Globus pallidus (tissue), 1 donor: ENCODE measurements at regions not wholly inside any gene's neighbourhood (a gene's known extent, or its start where the extent isn't known, plus 50 kb on each side); places are given as distances from the start of the nearest gene placed in this dataset.

Source experiments
- DNase-seq: peaks from one replicate; pipeline ENCODE4 v3.0.0-alpha.2; 2015; ENCODE audit warnings: low spot score

DNA sequence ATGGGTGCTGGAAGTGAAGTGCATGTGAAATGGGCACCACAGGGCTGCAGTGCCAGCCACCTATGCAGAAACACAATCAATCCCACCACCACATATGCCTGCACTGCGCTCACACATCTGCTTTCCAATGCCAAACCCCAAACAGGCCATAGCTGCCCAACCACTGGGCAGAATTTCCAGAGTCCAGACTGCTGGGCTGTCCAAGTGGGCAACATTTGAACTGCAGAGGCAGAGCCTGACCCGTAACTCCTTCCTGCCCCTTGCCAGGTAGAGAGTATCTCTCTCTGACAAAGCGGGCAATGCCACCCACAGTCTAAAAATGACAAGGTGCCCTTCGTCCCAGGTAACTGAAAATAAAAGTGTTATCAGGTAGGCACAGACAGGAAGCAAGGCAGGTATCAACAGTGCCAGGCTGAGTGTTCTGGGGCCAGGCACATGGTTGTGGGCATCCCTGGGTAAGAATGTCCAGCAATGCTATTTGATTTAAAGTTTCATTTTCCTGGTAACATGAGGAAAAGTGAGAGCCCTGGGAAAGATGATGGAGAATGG, 79.5 kb downstream of the FOXA2 start:
- DNase-seq, result no peak

GRCh38 chr20:22503577-22503976, 80.8 kb downstream of the FOXA2 start:
- no peak for DNase-seq

- no peak for DNase-seq
These were observed 81.6 kb downstream of the FOXA2 start for GRCh38 chr20:22502731-22503191.

DNA sequence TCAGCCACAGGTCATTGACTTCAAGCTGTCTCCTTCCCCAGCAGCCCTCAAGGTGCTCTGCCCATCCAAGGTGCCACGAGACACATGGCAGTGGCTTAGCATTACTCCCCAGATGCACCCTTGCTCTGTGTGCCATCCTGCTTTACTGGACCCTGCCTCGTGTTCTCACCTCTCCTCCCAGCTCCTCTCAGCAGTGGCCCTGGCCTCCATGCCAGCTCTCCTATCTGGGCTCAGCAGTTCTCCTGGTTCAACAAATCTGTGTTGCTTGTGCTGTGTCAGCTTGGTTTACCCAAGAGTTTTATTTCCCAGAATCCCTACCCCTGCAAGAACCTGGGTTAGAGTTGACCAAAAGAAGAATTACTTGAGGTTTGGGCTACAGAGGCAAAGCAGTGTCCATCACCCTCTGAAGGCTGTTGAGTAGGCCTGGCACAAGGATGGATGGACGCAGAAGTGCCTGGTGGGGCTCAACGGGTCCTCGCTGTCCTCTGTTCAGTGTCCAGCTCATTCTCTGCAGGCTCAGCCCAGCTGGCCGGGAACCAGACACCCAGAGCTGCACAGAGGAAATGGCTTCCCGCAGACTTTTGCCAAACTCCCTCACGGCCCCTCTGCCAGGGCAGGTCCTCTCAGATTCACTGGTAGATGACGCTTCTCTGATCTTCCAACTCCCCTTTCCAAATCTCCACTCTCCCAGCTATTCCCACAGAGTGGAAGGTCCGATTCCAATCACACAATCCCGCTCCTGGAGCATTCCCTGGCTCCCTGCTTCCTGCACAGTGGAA, 82.6 kb downstream of the FOXA2 start:
- DNase-seq, result no peak

DNA sequence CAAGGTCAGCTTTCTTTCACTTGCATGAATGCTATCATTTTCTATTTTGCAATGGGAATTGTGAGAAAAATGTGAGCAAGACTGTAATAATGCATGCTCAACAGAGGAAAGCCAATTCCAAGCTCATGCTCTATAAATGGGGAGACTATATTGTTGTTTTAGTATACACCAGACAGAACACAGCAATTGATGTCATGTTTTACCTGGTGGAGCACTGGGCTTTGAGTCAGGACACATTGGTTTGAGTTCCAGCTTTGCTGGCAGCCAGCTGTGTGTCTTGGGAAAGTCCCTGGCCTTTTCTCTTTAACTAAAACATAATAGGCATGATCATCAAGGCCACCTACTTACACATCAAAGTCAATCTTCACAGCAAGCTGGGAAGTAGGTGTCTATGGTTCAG, 83.3 kb downstream of the FOXA2 start:
- DNase-seq, result no peak

GRCh38 chr20:22499515-22500166, 84.7 kb downstream of the FOXA2 start:
- DNase-seq, result no peak

DNA sequence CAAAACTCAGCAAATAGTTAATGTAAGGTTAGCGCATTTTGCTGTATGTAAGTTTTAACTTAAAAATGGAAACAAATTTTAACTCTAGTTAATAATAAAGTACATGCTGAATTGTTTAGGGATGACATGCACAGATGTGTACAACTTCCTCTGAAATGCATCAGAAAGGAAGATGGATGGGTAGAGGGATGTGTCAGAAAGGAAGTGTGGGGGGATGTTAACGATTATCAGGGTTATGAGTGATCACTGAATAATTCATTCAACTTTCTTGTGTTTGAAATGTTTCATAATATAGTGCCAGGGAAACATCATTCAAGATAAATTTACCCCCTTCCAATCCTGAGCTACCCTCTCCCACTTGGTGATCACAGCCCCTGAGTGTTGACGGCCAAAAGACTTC, 87.6 kb downstream of the FOXA2 start:
- no peak for DNase-seq

- no peak for DNase-seq
These were observed 88.6 kb downstream of the FOXA2 start for GRCh38 chr20:22495789-22496188.

DNA sequence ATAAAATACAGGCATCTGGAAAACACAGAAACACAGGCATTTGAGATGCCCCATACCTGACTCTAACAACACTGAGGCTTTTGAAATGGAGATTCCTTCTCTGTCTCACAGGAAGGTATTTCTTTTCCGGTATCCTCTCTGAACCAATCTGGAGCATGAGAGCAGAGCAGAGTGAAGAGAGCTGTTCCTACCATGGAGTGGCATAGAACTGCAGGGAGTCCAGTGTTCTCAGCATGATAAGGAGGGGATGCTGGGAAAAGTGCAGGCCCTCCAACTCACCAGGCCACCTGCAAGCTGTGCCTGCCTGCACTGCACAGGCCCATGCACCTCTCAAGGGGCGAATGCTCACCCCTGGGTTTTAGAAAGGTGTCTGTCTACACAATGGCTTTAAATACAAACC, 89.2 kb downstream of the FOXA2 start:
- no peak for DNase-seq

- no peak for DNase-seq
These were observed 91.9 kb downstream of the FOXA2 start for GRCh38 chr20:22492497-22492896.

DNA sequence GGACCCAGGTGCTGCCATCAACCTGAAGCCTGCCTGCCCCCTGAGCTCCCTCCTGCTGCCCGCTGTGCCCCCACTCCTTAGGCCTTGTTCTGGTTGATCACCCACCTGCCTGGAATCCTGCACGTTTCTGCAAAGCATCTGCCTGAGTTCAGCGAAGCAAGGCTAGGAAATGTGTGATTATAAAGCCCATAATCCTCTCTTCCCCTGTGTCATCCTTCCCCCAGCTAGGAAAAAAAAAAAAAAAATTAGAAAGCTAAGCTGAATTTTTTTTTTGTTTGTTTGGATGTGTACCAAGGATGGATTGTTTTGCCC, 93.2 kb downstream of the FOXA2 start:
- DNase-seq, result no peak

- DNase-seq, result no peak
These were observed 93.8 kb downstream of the FOXA2 start for GRCh38 chr20:22490287-22491193.

- no peak for DNase-seq
These were observed 94.6 kb downstream of the FOXA2 start for GRCh38 chr20:22489626-22490286.

GRCh38 chr20:22480336-22480735, 104.0 kb downstream of the FOXA2 start:
- no peak for DNase-seq

GRCh38 chr20:22475662-22476061, 108.7 kb downstream of the FOXA2 start:
- DNase-seq, result no peak

DNA sequence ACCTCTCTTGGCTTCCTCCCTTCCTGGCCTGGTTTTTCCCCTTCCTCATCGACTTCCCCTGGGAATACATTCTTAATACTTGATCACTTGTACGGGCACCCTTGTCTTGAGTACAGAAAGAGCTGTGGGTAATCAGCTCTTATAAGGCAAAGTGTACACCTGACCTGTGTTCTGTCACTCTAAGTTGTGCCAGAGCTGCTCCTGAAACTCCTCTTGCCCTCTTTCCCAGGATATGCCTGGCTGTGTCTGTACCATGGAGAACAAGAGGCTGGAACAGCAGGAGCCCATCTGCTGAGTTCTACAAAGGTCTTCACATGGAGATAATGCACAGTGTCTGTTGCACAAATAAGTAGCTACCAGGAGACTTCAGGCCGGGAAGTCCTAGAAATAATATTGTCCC, 110.1 kb downstream of the FOXA2 start:
- DNase-seq, result no peak

- DNase-seq, result no peak
These were observed 111.1 kb downstream of the FOXA2 start for GRCh38 chr20:22473293-22473692.

GRCh38 chr20:22472447-22473100, 111.8 kb downstream of the FOXA2 start:
- DNase-seq, result no peak

DNA sequence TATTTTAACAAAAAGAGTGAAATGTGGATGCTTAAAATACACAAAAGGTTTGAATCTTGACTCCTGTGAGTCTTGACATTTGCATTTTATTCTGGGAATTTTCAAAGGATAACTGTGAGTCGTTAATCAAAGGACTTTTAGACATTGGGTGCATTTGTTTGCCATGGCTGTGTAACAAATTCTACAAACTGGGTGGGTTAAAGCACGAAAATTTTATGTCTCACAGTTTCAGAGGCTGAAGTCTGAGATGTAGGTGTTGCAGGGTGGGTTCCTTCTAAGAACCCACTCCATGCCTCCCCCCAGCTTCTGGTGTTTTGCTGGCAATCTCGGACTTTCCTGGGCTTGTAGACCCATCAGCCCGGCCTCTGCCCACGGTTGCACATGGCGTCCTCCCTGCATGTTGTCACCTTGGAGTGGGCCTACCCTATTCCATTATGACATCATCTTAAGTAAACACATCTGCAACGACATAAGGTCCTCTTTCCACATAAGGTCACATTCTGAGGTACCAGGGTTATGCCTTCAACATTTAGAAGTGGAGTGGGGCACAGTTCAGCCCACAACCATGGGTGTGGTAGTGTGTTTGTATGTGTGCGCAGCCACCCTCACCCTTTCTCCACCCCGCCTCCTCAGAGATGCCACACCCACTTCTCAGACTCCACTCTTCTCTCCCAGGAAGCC, 113.1 kb downstream of the FOXA2 start:
- no peak for DNase-seq

DNA sequence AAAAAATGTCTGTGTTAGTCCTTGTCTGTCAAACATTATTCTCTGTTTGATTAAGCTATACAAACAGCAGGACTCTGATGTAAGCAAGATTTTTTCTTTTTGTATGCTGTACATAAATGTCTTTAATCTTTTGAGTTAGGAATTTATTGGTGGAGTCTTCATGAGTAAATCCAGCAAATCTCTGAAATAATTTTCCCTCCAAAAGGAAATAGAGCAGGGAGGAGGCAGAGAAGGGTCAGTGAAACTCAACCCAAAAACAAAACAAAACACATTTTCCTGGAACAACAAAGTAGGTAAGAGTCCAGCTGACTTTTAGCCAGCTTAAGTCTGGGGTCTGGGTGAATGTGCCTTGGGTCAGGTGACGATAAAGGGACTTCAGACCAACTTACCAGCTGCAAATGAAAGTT, 113.7 kb downstream of the FOXA2 start:
- no peak for DNase-seq
